Liver (tissue), 8 donors: ENCODE measurements at regions not wholly inside any gene's neighbourhood (a gene's known extent, or its start where the extent isn't known, plus 50 kb on each side); places are given as distances from the start of the nearest gene placed in this dataset.

Source experiments
- DNase-seq: peaks from one replicate; pipeline ENCODE4 v3.0.0-alpha.2; 2017; ENCODE audit warnings: low spot score
- H3K27ac ChIP-seq, 2 donors: one replicate each; pipeline ENCODE4 v1.7.0; 2013; ENCODE audit warnings: inconsistent platforms in 2 of 2, low read length in 2 of 2, control low read depth in 1 of 2, low read depth in 1 of 2, mild to moderate bottlenecking in 1 of 2
- H3K27me3 ChIP-seq, 4 donors: one replicate each; pipeline versions ENCODE4 v1.6.1 to v1.7.0; 2013; ENCODE audit warnings: low read length in 3 of 4, inconsistent platforms in 1 of 4, mild to moderate bottlenecking in 1 of 4, moderate library complexity in 1 of 4; ENCODE audit not compliant: control insufficient read depth in 4 of 4, insufficient read depth in 4 of 4
- H3K36me3 ChIP-seq, 4 donors: one replicate each; pipeline versions ENCODE4 v1.6.1 to v1.7.0; 2013; ENCODE audit warnings: low read length in 3 of 4, mild to moderate bottlenecking in 3 of 4, low read depth in 1 of 4, moderate library complexity in 1 of 4; ENCODE audit not compliant: control insufficient read depth in 4 of 4, insufficient read depth in 3 of 4
- H3K4me1 ChIP-seq, 4 donors: one replicate each; pipeline versions ENCODE4 v1.6.1 to v1.7.0; 2013; ENCODE audit warnings: low read length in 3 of 4, mild to moderate bottlenecking in 3 of 4, moderate library complexity in 1 of 4; ENCODE audit not compliant: control insufficient read depth in 4 of 4, insufficient read depth in 4 of 4
- H3K4me3 ChIP-seq, 3 donors: one replicate each; pipeline versions ENCODE4 v1.6.1 to v1.7.0; 2013; ENCODE audit warnings: low read length in 3 of 3, control low read depth in 1 of 3, low read depth in 1 of 3, mild to moderate bottlenecking in 1 of 3
- H3K9ac ChIP-seq, 2 donors: one replicate each; pipeline ENCODE4 v1.7.0; 2013; ENCODE audit warnings: low read length in 2 of 2, mild to moderate bottlenecking in 2 of 2, moderate library complexity in 2 of 2, control low read depth in 1 of 2, low read depth in 1 of 2
- H3K9me3 ChIP-seq, 4 donors: one replicate each; pipeline versions ENCODE4 v1.6.1 to v1.7.0; 2013; ENCODE audit warnings: low read length in 3 of 4; ENCODE audit not compliant: control insufficient read depth in 4 of 4
- ATF3 ChIP-seq: IDR thresholded peaks from 2 replicates; pipeline ENCODE4 v1.6.1; 2016; ENCODE audit warnings: antibody characterized with exemption
- CTCF ChIP-seq: fragments of 150-350 bp; IDR thresholded peaks from 2 replicates; pipeline ENCODE4 v1.5.1; 2017; ENCODE audit warnings: improper control_type of control experiment, low read depth, low read length; ENCODE audit not compliant: missing input control
- EGR1 ChIP-seq, 2 donors: IDR thresholded peaks; 2 replicates each; pipeline ENCODE4 v1.6.1; 2016 to 2018; ENCODE audit warnings: antibody characterized with exemption in 2 of 2, low read depth in 2 of 2
- FOXA1 ChIP-seq: IDR thresholded peaks from 2 replicates; pipeline ENCODE4 v1.6.1; 2016; ENCODE audit warnings: antibody characterized with exemption
- FOXA2 ChIP-seq: IDR thresholded peaks from 2 replicates; pipeline ENCODE4 v1.6.1; 2016; ENCODE audit warnings: antibody characterized with exemption
- GABPA ChIP-seq, 2 donors: IDR thresholded peaks in 1 of 2; conservative IDR thresholded peaks in 1 of 2; 2 replicates each; pipeline ENCODE4 v1.6.1; 2016; ENCODE audit warnings: antibody characterized with exemption in 2 of 2, mild to moderate bottlenecking in 1 of 2, moderate library complexity in 1 of 2
- HNF4A ChIP-seq, 2 donors: conservative IDR thresholded peaks; 2 replicates each; pipeline ENCODE4 v1.6.1; 2016; ENCODE audit warnings: antibody characterized with exemption in 2 of 2, mild to moderate bottlenecking in 2 of 2
- HNF4G ChIP-seq: IDR thresholded peaks from 2 replicates; pipeline ENCODE4 v1.6.1; 2016; ENCODE audit warnings: antibody characterized with exemption
- JUND ChIP-seq, 2 donors: IDR thresholded peaks; 2 replicates each; pipeline ENCODE4 v1.6.1; 2016; ENCODE audit warnings: antibody characterized with exemption in 2 of 2
- NR2F2 ChIP-seq: IDR thresholded peaks from 2 replicates; pipeline ENCODE4 v1.6.1; 2016; ENCODE audit warnings: antibody characterized with exemption
- RAD21 ChIP-seq, 2 donors: IDR thresholded peaks; 2 replicates each; pipeline ENCODE4 v1.6.1; 2016; ENCODE audit warnings: antibody characterized with exemption in 2 of 2, mild to moderate bottlenecking in 2 of 2
- REST ChIP-seq: IDR thresholded peaks from 2 replicates; pipeline ENCODE4 v1.6.1; 2016; ENCODE audit warnings: antibody characterized with exemption, mild to moderate bottlenecking
- RXRA ChIP-seq, 2 donors: IDR thresholded peaks; 2 replicates each; pipeline ENCODE4 v1.6.1; 2017 to 2018; ENCODE audit warnings: antibody characterized with exemption in 2 of 2, mild to moderate bottlenecking in 1 of 2
- SP1 ChIP-seq: IDR thresholded peaks from 2 replicates; pipeline ENCODE4 v1.6.1; 2018; ENCODE audit warnings: antibody characterized with exemption, mild to moderate bottlenecking
- TAF1 ChIP-seq: conservative IDR thresholded peaks from 2 replicates; pipeline ENCODE4 v1.6.1; 2016; ENCODE audit warnings: antibody characterized with exemption, mild to moderate bottlenecking
- YY1 ChIP-seq: IDR thresholded peaks from 2 replicates; pipeline ENCODE4 v1.6.1; 2016; ENCODE audit warnings: antibody characterized with exemption, mild to moderate bottlenecking
- WGBS: extraction: QIAGEN DNeasy Blood & Tissue Kit; methylation state at CpG from one replicate; pipeline ENCODE4 v1.1.7; 2013; 5-methylcytosine and 5-hydroxymethylcytosine counted together
- TF ChIP-seq, protein P1 (sequence below): IDR thresholded peaks from 2 replicates; pipeline ENCODE4 v1.6.1; 2016; ENCODE audit warnings: antibody characterized with exemption
- TF ChIP-seq, protein P2 (sequence below): IDR thresholded peaks from 2 replicates; pipeline ENCODE4 v1.6.1; 2016; ENCODE audit warnings: antibody characterized with exemption
- donor health status: healthy.
- donor health status: healthy.
- donor health status: healthy.
- donor health status: healthy.
- donor health status: healthy.

DNA sequence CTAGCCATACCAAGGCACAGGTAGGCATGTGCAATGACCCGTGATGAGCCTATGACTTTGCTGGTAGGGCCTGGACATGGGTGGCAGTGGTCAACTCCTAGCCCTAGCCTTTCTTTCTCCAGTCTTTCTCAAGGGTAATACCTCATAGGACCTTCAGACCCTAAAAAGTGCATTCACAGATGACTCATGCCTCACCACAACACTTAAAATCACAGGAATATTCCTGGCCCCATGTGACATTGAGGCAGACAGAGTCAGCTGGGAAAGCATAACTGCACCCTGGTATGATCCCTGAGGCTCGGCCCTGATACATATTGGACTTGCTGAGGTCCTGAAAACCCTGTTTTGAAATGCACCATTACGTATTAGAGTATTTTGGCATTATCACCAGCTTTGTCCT, 449.5 kb downstream of the HINT1 start:
- Histone ChIP-seq H3K9me3 (no peaks in the 10 kb centered on the region), H3K4me1 (no peaks in the 10 kb centered on the region), H3K27ac (no peak overlapping the region), H3K27me3 (no peaks in the 10 kb centered on the region), H3K4me3 (no peak overlapping the region), H3K36me3 (no peaks in the 10 kb centered on the region), H3K9ac (no peak overlapping the region)
- 77% methylated on average over 3 of the region's 3 CpGs for WGBS
- no peak for DNase-seq
- TF ChIP-seq YY1 (no peak), HNF4G (no peak), FOXA2 (no peak)
- TF ChIP-seq, protein P1, sequence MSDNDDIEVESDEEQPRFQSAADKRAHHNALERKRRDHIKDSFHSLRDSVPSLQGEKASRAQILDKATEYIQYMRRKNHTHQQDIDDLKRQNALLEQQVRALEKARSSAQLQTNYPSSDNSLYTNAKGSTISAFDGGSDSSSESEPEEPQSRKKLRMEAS, result no peak

DNA sequence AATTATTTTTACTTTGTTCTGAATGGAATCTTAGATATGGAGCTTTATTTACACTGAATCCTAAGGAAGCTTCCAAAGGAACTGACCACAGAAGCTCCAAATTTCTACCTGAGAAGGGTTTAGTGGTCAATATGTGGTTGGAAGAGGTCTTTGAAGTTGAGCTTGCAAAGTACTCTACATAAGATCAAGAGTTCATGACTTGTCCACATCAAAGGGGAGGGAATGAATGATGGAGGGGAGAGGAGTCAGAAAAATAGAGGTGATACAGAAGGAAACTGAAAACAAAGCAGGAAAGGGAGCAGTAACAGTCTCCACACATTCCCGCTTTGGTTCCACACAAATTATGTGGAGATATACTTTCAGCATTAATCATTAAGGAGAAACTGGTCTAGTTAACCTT, 450.9 kb downstream of the HINT1 start:
- Histone ChIP-seq H3K36me3 (no peaks in the 10 kb centered on the region), H3K4me3 (no peak overlapping the region), H3K27me3 (no peaks in the 10 kb centered on the region), H3K9ac (no peak overlapping the region), H3K4me1 (no peaks in the 10 kb centered on the region), H3K27ac (no peak overlapping the region), H3K9me3 (no peaks in the 10 kb centered on the region)
- TF ChIP-seq HNF4G (no peak), JUND (IDR thresholded peaks at IDR 0.05) (no peak), HNF4A (conservative IDR thresholded peaks at IDR 0.05) (no peak)
- WGBS, result 86% methylated on average over 1 of the region's 1 CpG
- DNase-seq, result no peak

DNA sequence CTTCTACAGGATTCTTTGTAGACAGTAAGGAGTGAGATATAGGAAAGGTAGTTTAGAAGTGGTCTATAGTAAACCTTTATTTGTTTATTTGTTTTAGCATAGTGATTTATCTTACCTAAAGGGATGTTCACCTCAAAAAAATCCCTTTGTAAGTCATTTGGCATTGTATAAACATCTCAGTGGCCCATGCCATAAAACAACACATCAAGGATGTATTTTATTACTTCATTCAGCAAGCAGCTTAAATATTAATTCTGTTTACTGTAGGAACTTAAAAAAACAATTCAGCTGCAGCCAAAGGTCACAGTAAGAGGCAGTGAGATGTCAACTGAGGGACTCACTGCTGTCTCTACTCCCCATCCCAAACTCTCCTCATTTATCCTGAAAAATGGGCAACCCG, 452.7 kb downstream of the HINT1 start:
- Histone ChIP-seq H3K9me3 (no peaks in the 10 kb centered on the region), H3K9ac (no peak overlapping the region), H3K4me1 (no peaks in the 10 kb centered on the region), H3K27ac (no peak overlapping the region), H3K36me3 (no peaks in the 10 kb centered on the region), H3K4me3 (no peak overlapping the region), H3K27me3 (no peaks in the 10 kb centered on the region)
- WGBS, result 78% methylated on average over 1 of the region's 1 CpG
- TF ChIP-seq RAD21 (IDR thresholded peaks at IDR 0.05) (no peak), FOXA1 (no peak), REST (no peak), RXRA (IDR thresholded peaks at IDR 0.05) (no peak), CTCF (no peak), ATF3 (no peak), NR2F2 (no peak), HNF4A (conservative IDR thresholded peaks at IDR 0.05) (no peak), SP1 (no peak), GABPA (IDR thresholded peaks at IDR 0.05 in 1 of 2, conservative IDR thresholded peaks at IDR 0.05 in 1 of 2) (no peak), HNF4G (no peak), EGR1 (IDR thresholded peaks at IDR 0.05; ENCODE audit: low read depth in 2 of 2) (no peak), TAF1 (no peak), FOXA2 (no peak), YY1 (no peak), JUND (IDR thresholded peaks at IDR 0.05) (no peak)
- TF ChIP-seq, protein P1, result no peak
- TF ChIP-seq, protein P2, sequence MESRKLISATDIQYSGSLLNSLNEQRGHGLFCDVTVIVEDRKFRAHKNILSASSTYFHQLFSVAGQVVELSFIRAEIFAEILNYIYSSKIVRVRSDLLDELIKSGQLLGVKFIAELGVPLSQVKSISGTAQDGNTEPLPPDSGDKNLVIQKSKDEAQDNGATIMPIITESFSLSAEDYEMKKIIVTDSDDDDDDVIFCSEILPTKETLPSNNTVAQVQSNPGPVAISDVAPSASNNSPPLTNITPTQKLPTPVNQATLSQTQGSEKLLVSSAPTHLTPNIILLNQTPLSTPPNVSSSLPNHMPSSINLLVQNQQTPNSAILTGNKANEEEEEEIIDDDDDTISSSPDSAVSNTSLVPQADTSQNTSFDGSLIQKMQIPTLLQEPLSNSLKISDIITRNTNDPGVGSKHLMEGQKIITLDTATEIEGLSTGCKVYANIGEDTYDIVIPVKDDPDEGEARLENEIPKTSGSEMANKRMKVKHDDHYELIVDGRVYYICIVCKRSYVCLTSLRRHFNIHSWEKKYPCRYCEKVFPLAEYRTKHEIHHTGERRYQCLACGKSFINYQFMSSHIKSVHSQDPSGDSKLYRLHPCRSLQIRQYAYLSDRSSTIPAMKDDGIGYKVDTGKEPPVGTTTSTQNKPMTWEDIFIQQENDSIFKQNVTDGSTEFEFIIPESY, result no peak
- DNase-seq, result no peak
